Natural killer cell treated with Interleukin-12 subunit alpha and Interleukin-12 subunit beta and Interleukin-15 and Interleukin-18, amount 100 ng/mL, for 72 hours (primary cell): ENCODE measurements at regions not wholly inside any gene's neighbourhood (a gene's known extent, or its start where the extent isn't known, plus 50 kb on each side); places are given as distances from the start of the nearest gene placed in this dataset.
"Not testable (repeated sequence)": the region's sequence is repeated elsewhere in the genome, so short reads cannot be mapped to it uniquely, and the experiment has no call there.

ENCODE experiments used
- ATAC-seq, 2 donors: fragments of 150-1000 bp; cut with Tn5 transposase in 1 of 2; sonication (Bioruptor Pico), chemical (Tn5 transposase) in 1 of 2; 2 replicates each; pipeline ENCODE4 v1.10.0; 2021
- DNase-seq: peaks from one replicate; pipeline ENCODE4 v3.0.0; 2022; ENCODE audit warnings: low spot score
- H3K27ac Mint-ChIP-seq, 2 donors: 1 replicate in 1 of 2; 2 replicates in 1 of 2; pipeline ENCODE4 v1.8.0; 2022; ENCODE audit warnings: mixed read lengths in 2 of 2, mild to moderate bottlenecking in 1 of 2, moderate library complexity in 1 of 2
- H3K27me3 Mint-ChIP-seq, 2 donors: 1 replicate in 1 of 2; 2 replicates in 1 of 2; pipeline ENCODE4 v1.8.0; 2022; ENCODE audit warnings: mixed read lengths in 2 of 2
- H3K36me3 Mint-ChIP-seq: one replicate; pipeline ENCODE4 v1.8.0; 2022; ENCODE audit warnings: mixed read lengths
- H3K4me1 Mint-ChIP-seq, 2 donors: 1 replicate in 1 of 2; 2 replicates in 1 of 2; pipeline ENCODE4 v1.8.0; 2022; ENCODE audit warnings: low read depth in 2 of 2, mixed read lengths in 2 of 2, mild to moderate bottlenecking in 1 of 2
- H3K4me3 Mint-ChIP-seq: one replicate; pipeline ENCODE4 v1.8.0; 2022; ENCODE audit warnings: mixed read lengths
- H3K9me3 Mint-ChIP-seq: 2 replicates; pipeline ENCODE4 v1.8.0; 2022; ENCODE audit warnings: mixed read lengths

- DNase-seq, H3K27me3 Mint-ChIP-seq, H3K9me3 Mint-ChIP-seq, H3K4me1 Mint-ChIP-seq, H3K4me3 Mint-ChIP-seq, H3K36me3 Mint-ChIP-seq, H3K27ac Mint-ChIP-seq, ATAC-seq: not testable (repeated sequence)
Observed at GRCh38 chr6:85286507-85286906, 163.4 kb upstream of the NT5E start.

- H3K4me3 Mint-ChIP-seq, result no peak overlapping the region
- H3K27me3 Mint-ChIP-seq, result peaks cover 0 to 6% of the 10 kb centered on the region in 2 donors
- no peak overlapping the region for H3K27ac Mint-ChIP-seq
- no peaks in the 10 kb centered on the region for H3K36me3 Mint-ChIP-seq
- peaks cover 8% of the 10 kb centered on the region for H3K9me3 Mint-ChIP-seq
- DNase-seq (no peak), ATAC-seq (no peak)
- no peaks in the 10 kb centered on the region for H3K4me1 Mint-ChIP-seq
Observed at GRCh38 chr6:85285934-85286333, 163.9 kb upstream of the NT5E start.

GRCh38 chr6:85285114-85285513, 164.8 kb upstream of the NT5E start:
- Mint-ChIP-seq H3K9me3 (peaks cover 8% of the 10 kb centered on the region), H3K27ac (no peak overlapping the region), H3K27me3 (peaks cover 0 to 6% of the 10 kb centered on the region in 2 donors), H3K4me3 (no peak overlapping the region), H3K4me1 (no peaks in the 10 kb centered on the region), H3K36me3 (no peaks in the 10 kb centered on the region)
- ATAC-seq (no peak), DNase-seq (no peak)

- H3K4me3 Mint-ChIP-seq, result no peak overlapping the region
- ATAC-seq (no peak), DNase-seq (no peak)
- no peak overlapping the region for H3K27ac Mint-ChIP-seq
- peaks cover 8% of the 10 kb centered on the region for H3K9me3 Mint-ChIP-seq
- no peaks in the 10 kb centered on the region for H3K4me1 Mint-ChIP-seq
- H3K36me3 Mint-ChIP-seq, result no peaks in the 10 kb centered on the region
- H3K27me3 Mint-ChIP-seq, result peaks cover 0 to 6% of the 10 kb centered on the region in 2 donors
Observed at GRCh38 chr6:85283436-85283835, 166.4 kb upstream of the NT5E start.

- H3K27ac Mint-ChIP-seq, result no peak overlapping the region
- no peaks in the 10 kb centered on the region for H3K36me3 Mint-ChIP-seq
- no peak for ATAC-seq
- no peaks in the 10 kb centered on the region for H3K27me3 Mint-ChIP-seq
- H3K4me3 Mint-ChIP-seq, result no peak overlapping the region
- peaks cover 7% of the 10 kb centered on the region for H3K9me3 Mint-ChIP-seq
- no peak for DNase-seq
- H3K4me1 Mint-ChIP-seq, result no peaks in the 10 kb centered on the region
Observed at GRCh38 chr6:85278466-85279035, 171.3 kb upstream of the NT5E start.

- not testable (repeated sequence) for H3K4me1 Mint-ChIP-seq, ATAC-seq, H3K4me3 Mint-ChIP-seq, H3K9me3 Mint-ChIP-seq, H3K36me3 Mint-ChIP-seq, H3K27ac Mint-ChIP-seq, DNase-seq, H3K27me3 Mint-ChIP-seq
Observed at GRCh38 chr6:85276026-85276425, 173.9 kb upstream of the NT5E start.

- Mint-ChIP-seq H3K4me3 (no peak overlapping the region), H3K27ac (no peak overlapping the region), H3K4me1 (no peaks in the 10 kb centered on the region), H3K9me3 (peaks cover 4% of the 10 kb centered on the region), H3K36me3 (no peaks in the 10 kb centered on the region), H3K27me3 (no peaks in the 10 kb centered on the region)
- no peak for DNase-seq
- ATAC-seq, result no peak
Observed at GRCh38 chr6:85275338-85275985, 174.4 kb upstream of the NT5E start.

- ATAC-seq (no peak), DNase-seq (no peak)
- Mint-ChIP-seq H3K27ac (no peak overlapping the region), H3K36me3 (no peaks in the 10 kb centered on the region), H3K27me3 (no peaks in the 10 kb centered on the region), H3K4me3 (no peak overlapping the region), H3K4me1 (no peaks in the 10 kb centered on the region), H3K9me3 (peaks cover 4% of the 10 kb centered on the region)
Observed at GRCh38 chr6:85273870-85274269, 176.0 kb upstream of the NT5E start.

GRCh38 chr6:85273046-85273445, 176.8 kb upstream of the NT5E start:
- H3K4me1 Mint-ChIP-seq, result no peaks in the 10 kb centered on the region
- no peak for ATAC-seq
- peaks cover 4% of the 10 kb centered on the region for H3K9me3 Mint-ChIP-seq
- no peak overlapping the region for H3K27ac Mint-ChIP-seq
- no peaks in the 10 kb centered on the region for H3K36me3 Mint-ChIP-seq
- no peaks in the 10 kb centered on the region for H3K27me3 Mint-ChIP-seq
- H3K4me3 Mint-ChIP-seq, result no peak overlapping the region
- no peak for DNase-seq

GRCh38 chr6:85272592-85272991, 177.3 kb upstream of the NT5E start:
- H3K27ac Mint-ChIP-seq, result no peak overlapping the region
- peaks cover 4% of the 10 kb centered on the region for H3K9me3 Mint-ChIP-seq
- no peaks in the 10 kb centered on the region for H3K4me1 Mint-ChIP-seq
- no peak overlapping the region for H3K4me3 Mint-ChIP-seq
- DNase-seq (no peak), ATAC-seq (no peak)
- no peaks in the 10 kb centered on the region for H3K36me3 Mint-ChIP-seq
- H3K27me3 Mint-ChIP-seq, result no peaks in the 10 kb centered on the region

GRCh38 chr6:85262621-85263020, 187.3 kb upstream of the NT5E start:
- Mint-ChIP-seq H3K9me3 (peaks cover 5% of the 10 kb centered on the region), H3K27ac (no peak overlapping the region), H3K4me1 (no peaks in the 10 kb centered on the region), H3K27me3 (no peaks in the 10 kb centered on the region), H3K4me3 (no peak overlapping the region), H3K36me3 (no peaks in the 10 kb centered on the region)
- ATAC-seq (no peak), DNase-seq (no peak)

GRCh38 chr6:85261271-85261670, 188.6 kb upstream of the NT5E start:
- Mint-ChIP-seq H3K4me1 (no peaks in the 10 kb centered on the region), H3K36me3 (no peaks in the 10 kb centered on the region), H3K9me3 (no peaks in the 10 kb centered on the region), H3K27me3 (no peaks in the 10 kb centered on the region), H3K27ac (no peak overlapping the region), H3K4me3 (no peak overlapping the region)
- DNase-seq (no peak), ATAC-seq (no peak)

GRCh38 chr6:85255661-85256060, 194.2 kb upstream of the NT5E start:
- no peaks in the 10 kb centered on the region for H3K36me3 Mint-ChIP-seq
- H3K27me3 Mint-ChIP-seq, result no peaks in the 10 kb centered on the region
- ATAC-seq (no peak), DNase-seq (no peak)
- no peaks in the 10 kb centered on the region for H3K4me1 Mint-ChIP-seq
- H3K4me3 Mint-ChIP-seq, result no peak overlapping the region
- peaks cover 12% of the 10 kb centered on the region for H3K9me3 Mint-ChIP-seq
- no peak overlapping the region for H3K27ac Mint-ChIP-seq

- no peaks in the 10 kb centered on the region for H3K36me3 Mint-ChIP-seq
- DNase-seq (no peak), ATAC-seq (no peak)
- no peak overlapping the region for H3K4me3 Mint-ChIP-seq
- H3K27ac Mint-ChIP-seq, result no peak overlapping the region
- H3K4me1 Mint-ChIP-seq, result no peaks in the 10 kb centered on the region
- H3K27me3 Mint-ChIP-seq, result no peaks in the 10 kb centered on the region
- peaks cover 17% of the 10 kb centered on the region for H3K9me3 Mint-ChIP-seq
Observed at GRCh38 chr6:85252552-85252951, 197.3 kb upstream of the NT5E start.

- ATAC-seq (no peak), DNase-seq (no peak)
- no peaks in the 10 kb centered on the region for H3K4me1 Mint-ChIP-seq
- H3K4me3 Mint-ChIP-seq, result no peak overlapping the region
- H3K27ac Mint-ChIP-seq, result no peak overlapping the region
- H3K9me3 Mint-ChIP-seq, result peaks cover 17% of the 10 kb centered on the region
- no peaks in the 10 kb centered on the region for H3K36me3 Mint-ChIP-seq
- no peaks in the 10 kb centered on the region for H3K27me3 Mint-ChIP-seq
Observed at GRCh38 chr6:85252085-85252484, 197.8 kb upstream of the NT5E start.
